ENCODE measurements at regions not wholly inside any gene's neighbourhood (a gene's known extent, or its start where the extent isn't known, plus 50 kb on each side); places are given as distances from the start of the nearest gene placed in this dataset.
"Not testable (repeated sequence)": the region's sequence is repeated elsewhere in the genome, so short reads cannot be mapped to it uniquely, and the experiment has no call there.

DNA sequence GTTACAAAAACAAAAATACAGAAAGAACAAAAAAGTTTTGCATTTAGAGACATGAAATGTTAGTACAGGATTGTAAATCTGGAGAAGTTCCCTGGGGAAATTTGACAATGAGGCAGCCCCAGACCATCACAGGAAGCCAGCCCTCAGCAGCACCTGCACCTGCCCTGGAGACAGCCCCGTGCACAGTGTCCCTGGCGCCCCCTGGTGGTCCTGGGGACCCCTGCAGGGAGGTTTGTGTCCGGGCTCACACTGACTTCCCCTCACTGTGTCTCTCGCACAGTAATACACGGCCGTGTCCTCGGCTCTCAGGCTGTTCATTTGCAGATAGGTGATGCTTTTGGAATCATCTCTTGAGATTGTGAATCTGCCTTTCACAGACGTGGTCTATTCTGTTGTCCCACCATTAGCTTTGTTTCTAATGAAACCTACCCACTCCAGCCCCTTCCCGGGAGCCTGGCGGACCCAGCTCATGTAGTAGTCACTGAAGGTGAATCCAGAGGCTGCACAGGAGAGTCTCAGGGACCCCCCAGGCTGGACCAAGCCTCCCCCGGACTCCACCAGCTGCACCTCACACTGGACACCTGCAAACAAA lies 1248.6 kb downstream of the TMEM121 start:
- TF ChIP-seq, protein P1, sequence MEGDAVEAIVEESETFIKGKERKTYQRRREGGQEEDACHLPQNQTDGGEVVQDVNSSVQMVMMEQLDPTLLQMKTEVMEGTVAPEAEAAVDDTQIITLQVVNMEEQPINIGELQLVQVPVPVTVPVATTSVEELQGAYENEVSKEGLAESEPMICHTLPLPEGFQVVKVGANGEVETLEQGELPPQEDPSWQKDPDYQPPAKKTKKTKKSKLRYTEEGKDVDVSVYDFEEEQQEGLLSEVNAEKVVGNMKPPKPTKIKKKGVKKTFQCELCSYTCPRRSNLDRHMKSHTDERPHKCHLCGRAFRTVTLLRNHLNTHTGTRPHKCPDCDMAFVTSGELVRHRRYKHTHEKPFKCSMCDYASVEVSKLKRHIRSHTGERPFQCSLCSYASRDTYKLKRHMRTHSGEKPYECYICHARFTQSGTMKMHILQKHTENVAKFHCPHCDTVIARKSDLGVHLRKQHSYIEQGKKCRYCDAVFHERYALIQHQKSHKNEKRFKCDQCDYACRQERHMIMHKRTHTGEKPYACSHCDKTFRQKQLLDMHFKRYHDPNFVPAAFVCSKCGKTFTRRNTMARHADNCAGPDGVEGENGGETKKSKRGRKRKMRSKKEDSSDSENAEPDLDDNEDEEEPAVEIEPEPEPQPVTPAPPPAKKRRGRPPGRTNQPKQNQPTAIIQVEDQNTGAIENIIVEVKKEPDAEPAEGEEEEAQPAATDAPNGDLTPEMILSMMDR (conservative IDR thresholded peaks at IDR 0.05; ENCODE audit: low read depth in 2 of 2): not testable (repeated sequence)
- not testable (repeated sequence) for TF ChIP-seq EZH2phosphoT487 (IDR thresholded peaks at IDR 0.05; ENCODE audit: unreplicated experiment); EZH2 (IDR thresholded peaks at IDR 0.05; ENCODE audit: low read depth, unreplicated experiment)
- TF ChIP-seq, protein P2, sequence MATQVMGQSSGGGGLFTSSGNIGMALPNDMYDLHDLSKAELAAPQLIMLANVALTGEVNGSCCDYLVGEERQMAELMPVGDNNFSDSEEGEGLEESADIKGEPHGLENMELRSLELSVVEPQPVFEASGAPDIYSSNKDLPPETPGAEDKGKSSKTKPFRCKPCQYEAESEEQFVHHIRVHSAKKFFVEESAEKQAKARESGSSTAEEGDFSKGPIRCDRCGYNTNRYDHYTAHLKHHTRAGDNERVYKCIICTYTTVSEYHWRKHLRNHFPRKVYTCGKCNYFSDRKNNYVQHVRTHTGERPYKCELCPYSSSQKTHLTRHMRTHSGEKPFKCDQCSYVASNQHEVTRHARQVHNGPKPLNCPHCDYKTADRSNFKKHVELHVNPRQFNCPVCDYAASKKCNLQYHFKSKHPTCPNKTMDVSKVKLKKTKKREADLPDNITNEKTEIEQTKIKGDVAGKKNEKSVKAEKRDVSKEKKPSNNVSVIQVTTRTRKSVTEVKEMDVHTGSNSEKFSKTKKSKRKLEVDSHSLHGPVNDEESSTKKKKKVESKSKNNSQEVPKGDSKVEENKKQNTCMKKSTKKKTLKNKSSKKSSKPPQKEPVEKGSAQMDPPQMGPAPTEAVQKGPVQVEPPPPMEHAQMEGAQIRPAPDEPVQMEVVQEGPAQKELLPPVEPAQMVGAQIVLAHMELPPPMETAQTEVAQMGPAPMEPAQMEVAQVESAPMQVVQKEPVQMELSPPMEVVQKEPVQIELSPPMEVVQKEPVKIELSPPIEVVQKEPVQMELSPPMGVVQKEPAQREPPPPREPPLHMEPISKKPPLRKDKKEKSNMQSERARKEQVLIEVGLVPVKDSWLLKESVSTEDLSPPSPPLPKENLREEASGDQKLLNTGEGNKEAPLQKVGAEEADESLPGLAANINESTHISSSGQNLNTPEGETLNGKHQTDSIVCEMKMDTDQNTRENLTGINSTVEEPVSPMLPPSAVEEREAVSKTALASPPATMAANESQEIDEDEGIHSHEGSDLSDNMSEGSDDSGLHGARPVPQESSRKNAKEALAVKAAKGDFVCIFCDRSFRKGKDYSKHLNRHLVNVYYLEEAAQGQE (IDR thresholded peaks at IDR 0.05; ENCODE audit: unreplicated experiment): not testable (repeated sequence)
